ENCODE measurements at regions not wholly inside any gene's neighbourhood (a gene's known extent, or its start where the extent isn't known, plus 50 kb on each side); places are given as distances from the start of the nearest gene placed in this dataset.

- Histone ChIP-seq H3K9me3 (ENCODE audit: low read depth) (no peaks in the 10 kb centered on the region), H3K27me3 (replicated peaks; ENCODE audit: insufficient read depth) (no peaks in the 10 kb centered on the region), H3K36me3 (ENCODE audit: low read depth) (no peaks in the 10 kb centered on the region), H3K4me3 (no peak overlapping the region), H3K9me2 (ENCODE audit: insufficient read depth) (no peaks in the 10 kb centered on the region), H3F3A (ENCODE audit: insufficient read depth) (peaks cover 22% of the 10 kb centered on the region), H3K4me1 (ENCODE audit: insufficient read depth) (peaks cover 28% of the 10 kb centered on the region), H3K4me2 (ENCODE audit: unreplicated experiment) (peak overlapping the region; percentile 7), H4K20me1 (ENCODE audit: insufficient read depth) (no peaks in the 10 kb centered on the region), H3K27ac (peak overlapping the region; percentile 2; the same call in 1 of the 2 replicates), H3K9ac (no peak overlapping the region), H3K79me2 (ENCODE audit: insufficient read depth) (no peaks in the 10 kb centered on the region), H2AFZ (no peak overlapping the region)
- TF ChIP-seq EZH2phosphoT487 (IDR thresholded peaks at IDR 0.05; ENCODE audit: insufficient read depth, low read depth) (no peak), EZH2 (IDR thresholded peaks at IDR 0.05; ENCODE audit: insufficient read depth, poor library complexity, severe bottlenecking) (no peak)
- in situ Hi-C loops (cut with MboI) = no loop called here
- peak; percentile 68 for DNase-seq
- 13 to 16% methylated on average over 2 of the region's 2 CpGs for WGBS, 2 experiments (ENCODE audit: low coverage in 1 of 2, low lambda C conversion rate in 2 of 2, missing lambda C conversion rate in 2 of 2)
Observed at GRCh38 chr2:53475321-53475720, 292.3 kb upstream of the CHAC2 start.

- peaks cover 28% of the 10 kb centered on the region for H3K4me1 ChIP-seq (ENCODE audit: insufficient read depth)
- DNase-seq = no peak
- peak overlapping the region; percentile 2; the same call in 1 of the 2 replicates for H3K27ac ChIP-seq
- H3K9me3 ChIP-seq (ENCODE audit: low read depth) = no peaks in the 10 kb centered on the region
- no peaks in the 10 kb centered on the region for H3K79me2 ChIP-seq (ENCODE audit: insufficient read depth)
- H4K20me1 ChIP-seq (ENCODE audit: insufficient read depth) = no peaks in the 10 kb centered on the region
- no peak overlapping the region for H3K9ac ChIP-seq
- no peak overlapping the region for H3K4me3 ChIP-seq
- H3F3A ChIP-seq (ENCODE audit: insufficient read depth) = peaks cover 22% of the 10 kb centered on the region
- no peaks in the 10 kb centered on the region for H3K36me3 ChIP-seq (ENCODE audit: low read depth)
- no peak overlapping the region for H3K4me2 ChIP-seq (ENCODE audit: unreplicated experiment)
- in situ Hi-C loops (cut with MboI) = no loop called here
- no peaks in the 10 kb centered on the region for H3K9me2 ChIP-seq (ENCODE audit: insufficient read depth)
- no peak overlapping the region for H2AFZ ChIP-seq
- no peak for TF ChIP-seq EZH2 (IDR thresholded peaks at IDR 0.05; ENCODE audit: insufficient read depth, poor library complexity, severe bottlenecking)
- no peak for TF ChIP-seq EZH2phosphoT487 (IDR thresholded peaks at IDR 0.05; ENCODE audit: insufficient read depth, low read depth)
- no peaks in the 10 kb centered on the region for H3K27me3 ChIP-seq (replicated peaks; ENCODE audit: insufficient read depth)
- 27 to 31% methylated on average over 2 of the region's 2 CpGs for WGBS, 2 experiments (ENCODE audit: low coverage in 1 of 2, low lambda C conversion rate in 2 of 2, missing lambda C conversion rate in 2 of 2)
Observed at GRCh38 chr2:53474914-53475313, 292.7 kb upstream of the CHAC2 start.

- WGBS, 2 experiments (ENCODE audit: low coverage in 1 of 2, low lambda C conversion rate in 2 of 2, missing lambda C conversion rate in 2 of 2) = 27 to 36% methylated on average over 3 of the region's 3 CpGs
- H3K9me3 ChIP-seq (ENCODE audit: low read depth) = no peaks in the 10 kb centered on the region
- no peak overlapping the region for H2AFZ ChIP-seq
- no peaks in the 10 kb centered on the region for H3K9me2 ChIP-seq (ENCODE audit: insufficient read depth)
- no peak overlapping the region for H3K9ac ChIP-seq
- no peak overlapping the region for H3K4me3 ChIP-seq
- DNase-seq = peak; percentile 14
- peaks cover 28% of the 10 kb centered on the region for H3K4me1 ChIP-seq (ENCODE audit: insufficient read depth)
- no peaks in the 10 kb centered on the region for H3K27me3 ChIP-seq (replicated peaks; ENCODE audit: insufficient read depth)
- in situ Hi-C loops (cut with MboI) = no loop called here
- H3K36me3 ChIP-seq (ENCODE audit: low read depth) = no peaks in the 10 kb centered on the region
- H3F3A ChIP-seq (ENCODE audit: insufficient read depth) = peaks cover 22% of the 10 kb centered on the region
- TF ChIP-seq EZH2phosphoT487 (IDR thresholded peaks at IDR 0.05; ENCODE audit: insufficient read depth, low read depth) (no peak), EZH2 (IDR thresholded peaks at IDR 0.05; ENCODE audit: insufficient read depth, poor library complexity, severe bottlenecking) (no peak)
- no peak overlapping the region for H3K27ac ChIP-seq
- no peaks in the 10 kb centered on the region for H4K20me1 ChIP-seq (ENCODE audit: insufficient read depth)
- no peak overlapping the region for H3K4me2 ChIP-seq (ENCODE audit: unreplicated experiment)
- H3K79me2 ChIP-seq (ENCODE audit: insufficient read depth) = no peaks in the 10 kb centered on the region
Observed at GRCh38 chr2:53473775-53474311, 293.8 kb upstream of the CHAC2 start.

- no peak overlapping the region for H2AFZ ChIP-seq
- H3K27ac ChIP-seq = no peak overlapping the region
- WGBS, 2 experiments (ENCODE audit: low coverage in 1 of 2, low lambda C conversion rate in 2 of 2, missing lambda C conversion rate in 2 of 2) = 73 to 77% methylated on average over 4 of the region's 4 CpGs
- no peaks in the 10 kb centered on the region for H3K36me3 ChIP-seq (ENCODE audit: low read depth)
- no peak overlapping the region for H3K4me2 ChIP-seq (ENCODE audit: unreplicated experiment)
- H4K20me1 ChIP-seq (ENCODE audit: insufficient read depth) = no peaks in the 10 kb centered on the region
- peaks cover 28% of the 10 kb centered on the region for H3K4me1 ChIP-seq (ENCODE audit: insufficient read depth)
- in situ Hi-C loops (cut with MboI) = no loop called here
- H3K27me3 ChIP-seq (replicated peaks; ENCODE audit: insufficient read depth) = no peaks in the 10 kb centered on the region
- H3K9me2 ChIP-seq (ENCODE audit: insufficient read depth) = no peaks in the 10 kb centered on the region
- H3K79me2 ChIP-seq (ENCODE audit: insufficient read depth) = no peaks in the 10 kb centered on the region
- H3K9me3 ChIP-seq (ENCODE audit: low read depth) = no peaks in the 10 kb centered on the region
- H3K9ac ChIP-seq = no peak overlapping the region
- peaks cover 22% of the 10 kb centered on the region for H3F3A ChIP-seq (ENCODE audit: insufficient read depth)
- peak; percentile 10 for DNase-seq
- no peak overlapping the region for H3K4me3 ChIP-seq
- no peak for TF ChIP-seq EZH2 (IDR thresholded peaks at IDR 0.05; ENCODE audit: insufficient read depth, poor library complexity, severe bottlenecking)
- TF ChIP-seq EZH2phosphoT487 (IDR thresholded peaks at IDR 0.05; ENCODE audit: insufficient read depth, low read depth) = no peak
Observed at GRCh38 chr2:53473236-53473635, 294.4 kb upstream of the CHAC2 start.

Measured in GM23248 (cell line).